Neuron (in vitro differentiated cells): ENCODE measurements at regions not wholly inside any gene's neighbourhood (a gene's known extent, or its start where the extent isn't known, plus 50 kb on each side); places are given as distances from the start of the nearest gene placed in this dataset.

ENCODE experiments used
- H2AFZ ChIP-seq: one replicate; pipeline ENCODE4 v1.6.1; 2013; ENCODE audit warnings: low read depth, mild to moderate bottlenecking, inconsistent platforms, low read length, moderate library complexity
- H3K27me3 ChIP-seq: one replicate; pipeline ENCODE4 v1.6.1; 2013; ENCODE audit warnings: low read length; ENCODE audit not compliant: insufficient read depth
- H3K36me3 ChIP-seq: one replicate; pipeline ENCODE4 v1.6.1; 2013; ENCODE audit warnings: low read length; ENCODE audit not compliant: insufficient read depth
- H3K4me1 ChIP-seq: one replicate; pipeline ENCODE4 v1.6.1; 2013; ENCODE audit warnings: low read length; ENCODE audit not compliant: insufficient read depth
- H3K4me3 ChIP-seq: 2 replicates; pipeline ENCODE4 v1.5.1; 2013; ENCODE audit warnings: mild to moderate bottlenecking, low read length, moderate library complexity
- H3K9me3 ChIP-seq: one replicate; pipeline ENCODE4 v1.6.1; 2013; ENCODE audit warnings: low read length

DNA sequence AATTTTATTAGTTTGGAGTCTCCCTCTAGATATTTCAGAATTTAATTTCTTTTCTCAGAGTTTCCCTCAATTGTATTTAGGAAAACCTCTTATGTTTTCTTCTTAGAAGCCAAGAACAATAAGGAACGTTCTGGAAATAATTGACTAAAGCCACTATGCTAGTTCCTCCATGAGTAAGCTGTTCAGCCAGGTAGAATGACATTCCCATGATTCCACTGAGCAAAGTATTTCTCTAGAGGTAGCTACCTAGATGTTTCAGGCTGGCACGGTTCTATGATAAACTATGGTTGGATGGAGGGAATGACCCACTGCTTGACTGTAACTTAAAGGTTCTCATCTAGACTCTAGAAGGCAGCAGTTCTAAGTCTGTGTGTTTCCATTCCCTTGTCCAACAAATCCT, 62.4 kb downstream of the CLDN17 start:
- H3K9me3 ChIP-seq = no peaks in the 10 kb centered on the region
- no peaks in the 10 kb centered on the region for H3K36me3 ChIP-seq
- no peaks in the 10 kb centered on the region for H3K27me3 ChIP-seq
- peaks cover 15% of the 10 kb centered on the region for H3K4me1 ChIP-seq
- H2AFZ ChIP-seq = no peak overlapping the region
- no peak overlapping the region for H3K4me3 ChIP-seq

DNA sequence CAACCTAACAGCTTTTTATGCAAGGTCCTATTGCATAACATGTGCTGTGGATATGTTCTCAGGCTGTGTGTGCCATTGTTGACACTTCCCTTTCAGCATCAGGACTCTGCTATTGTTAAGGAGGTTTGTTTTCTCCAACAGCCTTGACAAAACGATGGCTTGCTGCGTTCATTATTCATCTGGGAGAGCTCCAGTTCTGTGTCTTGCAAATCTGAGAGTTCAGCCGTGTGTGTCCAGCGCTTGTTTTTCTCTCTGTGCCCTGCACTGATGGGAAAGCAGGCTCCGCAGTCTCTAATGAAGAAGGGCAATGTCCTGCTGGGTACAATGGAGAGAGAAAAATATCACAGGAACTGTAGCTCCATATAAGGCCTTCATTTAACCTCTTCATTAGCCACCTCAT, 63.7 kb downstream of the CLDN17 start:
- Histone ChIP-seq H3K36me3 (no peaks in the 10 kb centered on the region), H2AFZ (no peak overlapping the region), H3K9me3 (no peaks in the 10 kb centered on the region), H3K27me3 (no peaks in the 10 kb centered on the region), H3K4me1 (peaks cover 15% of the 10 kb centered on the region), H3K4me3 (no peak overlapping the region)

DNA sequence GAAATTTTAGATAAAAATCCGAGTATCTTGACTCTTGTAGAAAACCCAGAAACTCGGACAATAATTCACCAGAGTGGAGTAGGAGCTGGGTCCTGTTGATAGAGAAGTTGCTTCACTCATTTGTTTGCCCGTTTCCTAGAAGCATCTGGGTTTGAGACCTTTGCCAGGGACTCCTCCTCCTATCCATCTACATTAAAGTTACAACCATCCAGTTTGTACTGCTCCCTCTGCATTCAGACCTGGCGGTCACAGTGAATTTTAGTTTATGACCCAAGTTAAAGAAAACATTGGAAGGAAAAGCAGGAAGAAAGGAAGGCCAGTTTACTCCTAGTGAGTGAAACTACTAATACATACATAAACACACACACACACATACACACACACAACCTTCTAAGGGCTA, 64.6 kb downstream of the CLDN17 start:
- H3K9me3 ChIP-seq = no peaks in the 10 kb centered on the region

DNA sequence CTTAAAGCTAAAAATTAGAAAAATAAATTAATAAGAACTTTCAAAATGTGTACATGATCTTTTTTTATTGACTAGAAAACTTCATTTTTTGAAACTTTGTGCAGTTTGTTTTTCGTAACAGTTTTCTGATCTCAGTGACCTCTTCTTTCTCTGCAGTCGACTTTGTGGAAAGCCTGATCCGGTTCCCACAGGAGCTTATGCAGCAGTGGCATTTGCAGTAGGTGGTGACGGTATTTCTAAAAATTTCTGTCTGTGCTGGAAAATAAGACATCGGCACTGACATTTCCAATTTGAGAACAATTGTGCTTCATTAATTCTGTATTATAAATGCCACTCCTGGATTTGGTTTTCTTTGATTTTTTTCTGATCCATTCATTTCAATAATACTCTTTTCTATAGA, 68.8 kb downstream of the CLDN17 start:
- Histone ChIP-seq H3K36me3 (no peaks in the 10 kb centered on the region), H3K27me3 (no peaks in the 10 kb centered on the region), H2AFZ (no peak overlapping the region), H3K4me1 (peaks cover 7% of the 10 kb centered on the region), H3K9me3 (no peaks in the 10 kb centered on the region), H3K4me3 (no peak overlapping the region)

More for the DNA sequence above, 64.6 kb downstream of the CLDN17 start:
- Histone ChIP-seq H2AFZ (no peak overlapping the region), H3K36me3 (no peaks in the 10 kb centered on the region), H3K4me3 (no peak overlapping the region), H3K27me3 (no peaks in the 10 kb centered on the region), H3K4me1 (peaks cover 15% of the 10 kb centered on the region)

DNA sequence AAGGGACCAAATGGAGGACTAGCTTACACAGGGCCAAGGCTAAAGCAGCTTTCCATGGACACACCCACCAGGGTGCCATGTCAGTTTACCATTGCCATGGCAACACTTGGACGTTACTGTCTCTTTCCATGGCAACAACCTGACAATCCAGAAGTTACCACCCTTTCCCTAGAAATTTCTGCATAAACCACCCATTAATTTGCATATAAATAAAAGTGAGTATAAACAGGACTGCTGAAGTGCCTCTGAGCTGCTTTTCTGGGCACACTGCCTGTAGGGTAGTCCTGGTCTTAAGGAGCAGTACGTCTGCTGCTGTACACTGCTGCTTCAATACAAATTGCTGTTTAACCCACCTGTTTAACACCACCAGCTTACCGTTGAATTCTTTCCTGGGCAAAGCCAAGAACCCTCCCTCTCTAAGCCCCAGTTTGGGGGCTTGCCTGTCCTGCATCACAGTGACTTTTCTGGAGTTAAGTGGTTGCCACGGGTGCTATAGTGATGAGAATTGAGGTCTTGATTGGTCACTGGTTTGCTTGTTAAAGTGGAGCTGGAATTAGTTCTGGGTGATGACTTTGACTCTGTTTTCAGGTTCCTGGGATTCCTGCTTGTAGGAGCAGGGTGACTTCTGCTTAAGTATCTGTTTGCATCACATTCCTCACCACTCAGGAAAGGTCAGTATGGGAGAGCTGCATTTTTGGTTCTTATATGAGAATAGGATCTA, 83.2 kb downstream of the CLDN17 start:
- Histone ChIP-seq H3K9me3 (no peaks in the 10 kb centered on the region), H3K27me3 (no peaks in the 10 kb centered on the region), H2AFZ (no peak overlapping the region), H3K4me3 (peak overlapping the region; percentile 4), H3K36me3 (no peaks in the 10 kb centered on the region), H3K4me1 (peaks cover 26% of the 10 kb centered on the region)

DNA sequence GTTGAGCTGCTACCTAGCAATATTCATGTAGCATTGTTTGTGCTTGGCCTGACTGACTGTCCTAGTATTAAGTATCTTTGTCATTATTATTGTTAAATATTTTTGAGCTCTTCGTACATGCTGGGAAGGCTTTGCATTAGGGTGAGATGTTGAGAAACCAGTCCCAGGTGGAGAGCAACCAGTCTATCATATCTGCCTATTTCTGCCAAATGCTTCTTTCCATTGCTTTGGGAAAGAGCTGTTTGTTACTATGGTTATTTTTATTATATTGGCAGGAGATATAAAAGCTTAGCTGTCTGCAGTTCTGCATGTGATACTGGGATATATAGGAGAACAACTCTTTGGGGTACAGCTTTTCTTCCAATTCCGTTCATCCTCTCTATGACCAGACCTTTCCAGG, 85.1 kb downstream of the CLDN17 start:
- Histone ChIP-seq H3K36me3 (no peaks in the 10 kb centered on the region), H3K4me3 (no peak overlapping the region), H3K9me3 (no peaks in the 10 kb centered on the region), H2AFZ (no peak overlapping the region), H3K4me1 (peaks cover 22% of the 10 kb centered on the region), H3K27me3 (no peaks in the 10 kb centered on the region)

DNA sequence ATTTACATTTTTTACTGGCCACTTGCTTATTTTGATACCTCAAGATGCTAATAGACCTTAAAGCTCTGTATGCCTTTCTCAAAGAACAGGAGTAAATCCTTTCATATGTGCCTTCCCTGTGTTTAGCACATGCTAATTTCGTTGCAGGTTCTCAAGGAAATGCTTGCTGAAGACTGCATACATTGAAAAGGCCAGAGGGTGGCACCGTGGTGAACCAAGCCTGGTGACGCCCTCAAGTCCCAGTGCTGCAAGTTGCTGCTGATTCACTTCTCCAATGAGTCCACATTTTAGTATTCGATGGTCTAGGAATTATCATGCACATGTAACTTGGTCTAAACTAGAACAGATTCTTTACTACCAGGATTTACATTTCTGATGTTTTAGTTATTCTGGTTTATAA, 94.1 kb downstream of the CLDN17 start:
- no peak overlapping the region for H3K4me3 ChIP-seq
- no peak overlapping the region for H2AFZ ChIP-seq
- no peaks in the 10 kb centered on the region for H3K27me3 ChIP-seq
- H3K9me3 ChIP-seq = peaks cover 7% of the 10 kb centered on the region
- H3K36me3 ChIP-seq = no peaks in the 10 kb centered on the region
- H3K4me1 ChIP-seq = no peaks in the 10 kb centered on the region

DNA sequence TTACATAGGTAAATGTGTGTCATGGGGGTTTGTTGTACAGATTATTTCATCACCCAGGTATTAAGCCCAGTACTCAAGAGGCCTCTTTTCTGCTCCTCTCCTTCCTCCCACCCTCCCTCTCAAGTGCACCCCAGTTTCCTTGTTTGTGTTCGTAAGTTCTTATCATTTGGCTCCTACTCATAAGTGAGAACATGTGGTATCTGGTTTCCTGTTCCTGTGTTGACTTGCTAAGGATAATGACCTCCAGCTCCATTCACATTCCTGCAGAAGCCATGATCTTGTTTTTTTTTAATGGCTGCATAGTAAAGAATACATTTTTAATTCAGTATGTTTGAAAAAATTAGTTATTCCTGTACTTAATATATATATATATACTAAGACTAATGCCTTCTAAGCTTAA, 107.7 kb downstream of the CLDN17 start:
- Histone ChIP-seq H3K9me3 (no peaks in the 10 kb centered on the region), H2AFZ (no peak overlapping the region), H3K4me3 (no peak overlapping the region), H3K36me3 (no peaks in the 10 kb centered on the region), H3K27me3 (no peaks in the 10 kb centered on the region), H3K4me1 (no peaks in the 10 kb centered on the region)

DNA sequence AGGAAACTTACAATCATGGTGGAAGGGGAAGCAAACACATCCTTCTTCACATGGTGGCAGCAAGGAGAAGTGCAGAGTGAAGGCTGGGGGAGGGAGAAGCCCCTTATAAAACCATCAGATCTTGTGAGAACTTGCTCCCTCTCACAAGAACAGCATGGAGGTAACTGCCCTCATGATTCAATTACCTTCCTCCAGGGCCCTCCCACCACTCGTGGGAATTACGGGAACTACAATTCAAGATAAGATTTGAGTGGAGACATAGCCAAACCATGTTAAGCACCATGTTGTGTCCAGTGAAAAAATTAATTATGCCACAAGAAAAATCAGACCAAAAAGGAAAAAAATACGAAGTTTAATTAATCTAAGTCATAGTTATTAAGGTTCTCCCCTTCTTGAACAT, 109.5 kb downstream of the CLDN17 start:
- H3K36me3 ChIP-seq = no peaks in the 10 kb centered on the region
- H3K4me3 ChIP-seq = no peak overlapping the region
- no peak overlapping the region for H2AFZ ChIP-seq

DNA sequence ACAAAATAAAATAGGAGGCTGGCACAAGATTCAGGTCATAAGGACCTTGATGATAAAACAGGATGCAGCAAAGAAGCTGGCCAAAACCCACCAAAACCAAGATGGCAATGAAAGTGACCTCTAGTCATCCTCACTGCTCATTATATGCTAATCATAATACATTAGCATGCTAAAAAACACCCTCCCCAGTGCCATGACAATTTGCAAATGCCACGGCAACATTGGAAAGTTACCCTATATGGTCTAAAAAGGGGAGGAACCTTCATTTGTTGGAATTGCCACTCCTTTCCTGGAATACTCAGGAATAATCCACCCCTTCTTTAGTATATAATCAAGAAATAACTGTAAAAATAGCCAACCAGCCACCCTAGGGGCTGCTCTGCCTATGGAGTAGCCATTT, 108.8 kb upstream of the GRIK1 start:
- no peak overlapping the region for H3K4me3 ChIP-seq
- H3K27me3 ChIP-seq = no peaks in the 10 kb centered on the region
- H3K4me1 ChIP-seq = peaks cover 23% of the 10 kb centered on the region

More for the DNA sequence above, 109.5 kb downstream of the CLDN17 start:
- peaks cover 4% of the 10 kb centered on the region for H3K4me1 ChIP-seq
- no peaks in the 10 kb centered on the region for H3K9me3 ChIP-seq
- H3K27me3 ChIP-seq = no peaks in the 10 kb centered on the region

DNA sequence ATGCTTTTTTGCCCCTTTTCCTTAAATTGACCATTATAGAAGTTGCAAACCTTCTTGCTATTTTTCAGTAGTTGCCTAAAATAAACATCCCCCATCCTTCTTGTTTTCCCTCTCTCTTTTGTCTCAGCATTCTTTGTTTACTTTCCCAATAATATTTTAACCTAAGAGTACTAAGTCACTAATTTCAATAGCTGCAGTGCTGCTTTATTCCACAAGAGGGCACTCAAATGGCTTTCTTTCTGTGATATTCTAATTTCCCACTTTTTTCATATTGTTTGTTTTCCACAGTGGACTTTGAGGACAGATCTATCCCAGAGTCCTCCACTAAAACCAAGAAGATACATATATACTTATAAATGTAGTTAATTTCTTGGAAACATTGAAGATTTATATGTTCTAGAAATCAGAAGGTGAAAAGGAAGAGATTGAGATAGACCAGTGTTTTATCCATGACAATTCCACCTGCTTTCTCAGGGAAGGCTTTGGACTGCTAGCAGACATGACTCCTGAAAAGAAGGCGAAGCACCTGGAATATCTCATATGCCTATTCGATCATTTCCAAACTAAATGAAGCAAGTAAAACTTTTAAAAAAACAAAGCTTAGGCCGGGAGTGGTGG, 104.8 kb upstream of the GRIK1 start:
- H3K4me3 ChIP-seq = no peak overlapping the region
- peaks cover 5% of the 10 kb centered on the region for H3K9me3 ChIP-seq
- H2AFZ ChIP-seq = no peak overlapping the region
- no peaks in the 10 kb centered on the region for H3K36me3 ChIP-seq
- peaks cover under 1% of the 10 kb centered on the region for H3K4me1 ChIP-seq
- no peaks in the 10 kb centered on the region for H3K27me3 ChIP-seq

More for the DNA sequence above, 108.8 kb upstream of the GRIK1 start:
- no peak overlapping the region for H2AFZ ChIP-seq
- no peaks in the 10 kb centered on the region for H3K36me3 ChIP-seq
- no peaks in the 10 kb centered on the region for H3K9me3 ChIP-seq

DNA sequence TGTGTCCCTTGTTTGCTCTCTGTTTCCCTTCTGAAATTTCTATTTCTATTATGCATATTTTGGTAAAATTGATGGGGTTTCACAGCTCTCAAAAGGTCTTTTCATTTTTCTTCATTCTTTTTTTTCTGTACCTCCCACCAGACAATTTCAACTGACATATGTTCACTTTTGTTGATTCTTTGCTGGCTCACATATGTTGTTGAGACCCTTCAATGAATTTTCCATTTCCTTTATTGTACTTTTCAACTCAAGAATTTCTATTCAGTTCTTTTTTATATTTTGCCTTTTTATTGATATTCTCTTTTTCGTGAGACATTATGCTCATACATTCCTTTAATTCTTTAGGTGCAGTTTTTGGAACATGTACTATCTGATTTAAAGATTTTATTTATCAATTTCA, 102.6 kb upstream of the GRIK1 start:
- Histone ChIP-seq H2AFZ (no peak overlapping the region), H3K27me3 (no peaks in the 10 kb centered on the region)

DNA sequence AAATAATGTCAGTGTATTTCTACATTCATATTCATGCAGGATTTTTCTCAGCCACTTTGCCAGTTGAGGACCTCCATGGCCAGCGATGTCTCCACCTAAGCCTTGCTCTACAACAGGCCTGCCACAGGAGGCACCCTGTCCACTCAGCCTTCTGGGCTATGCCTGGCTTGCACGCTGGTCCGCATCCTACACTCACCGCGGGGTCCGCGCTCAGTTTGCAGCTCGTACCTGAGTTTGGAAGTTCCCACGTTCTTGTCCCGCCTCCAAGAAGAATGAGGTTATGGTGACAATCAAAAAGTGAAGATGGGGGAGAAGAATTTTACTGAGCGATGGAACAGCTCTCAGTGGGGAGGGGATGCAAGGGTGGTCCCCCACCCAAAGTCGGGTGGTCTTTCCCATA, 93.6 kb upstream of the GRIK1 start:
- Histone ChIP-seq H3K4me3 (no peak overlapping the region), H2AFZ (no peak overlapping the region), H3K36me3 (no peaks in the 10 kb centered on the region), H3K4me1 (no peaks in the 10 kb centered on the region), H3K9me3 (no peaks in the 10 kb centered on the region), H3K27me3 (no peaks in the 10 kb centered on the region)

More for the DNA sequence above, 102.6 kb upstream of the GRIK1 start:
- Histone ChIP-seq H3K4me1 (no peaks in the 10 kb centered on the region), H3K9me3 (peaks cover 5% of the 10 kb centered on the region), H3K4me3 (no peak overlapping the region), H3K36me3 (no peaks in the 10 kb centered on the region)

DNA sequence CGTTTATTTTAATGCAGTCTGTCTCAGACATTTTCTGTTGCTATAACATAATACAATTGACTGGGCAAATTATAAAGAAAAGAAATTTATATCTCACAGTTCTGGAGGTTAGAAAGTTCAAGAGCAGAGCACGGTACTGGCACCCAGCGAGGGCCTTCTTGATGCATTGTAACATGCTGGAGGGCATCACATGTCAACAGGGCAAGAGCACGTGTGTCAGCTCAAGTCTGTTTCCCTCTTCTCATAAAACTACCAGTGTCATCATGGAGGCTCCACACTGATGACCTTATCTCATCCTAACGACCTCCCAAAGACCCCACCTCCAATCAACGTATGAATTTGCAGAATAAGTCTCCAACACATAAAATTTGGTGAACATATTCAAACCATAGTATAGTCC, 90.6 kb upstream of the GRIK1 start:
- Histone ChIP-seq H3K4me3 (no peak overlapping the region), H2AFZ (no peak overlapping the region), H3K4me1 (peaks cover 4% of the 10 kb centered on the region), H3K27me3 (no peaks in the 10 kb centered on the region), H3K36me3 (no peaks in the 10 kb centered on the region), H3K9me3 (no peaks in the 10 kb centered on the region)
